ENCODE measurements at regions not wholly inside any gene's neighbourhood (a gene's known extent, or its start where the extent isn't known, plus 50 kb on each side); places are given as distances from the start of the nearest gene placed in this dataset.

GRCh38 chr2:136362676-136363390 lies 244.9 kb upstream of the CXCR4 start:
- no peak for DNase-seq

GRCh38 chr2:136361521-136361920 lies 243.6 kb upstream of the CXCR4 start:
- no peak for DNase-seq

GRCh38 chr2:136360790-136361189 lies 242.8 kb upstream of the CXCR4 start:
- no peak for DNase-seq

GRCh38 chr2:136359121-136359965 lies 241.4 kb upstream of the CXCR4 start:
- no peak for DNase-seq

GRCh38 chr2:136358576-136358975 lies 240.6 kb upstream of the CXCR4 start:
- no peak for DNase-seq

GRCh38 chr2:136357007-136357380 lies 239.0 kb upstream of the CXCR4 start:
- DNase-seq = no peak

- DNase-seq = no peak
These were observed 238.4 kb upstream of the CXCR4 start for GRCh38 chr2:136356125-136357006.

GRCh38 chr2:136351684-136352083 lies 233.7 kb upstream of the CXCR4 start:
- DNase-seq = no peak

GRCh38 chr2:136347981-136348380 lies 230.0 kb upstream of the CXCR4 start:
- DNase-seq = no peak

GRCh38 chr2:136344339-136344738 lies 226.4 kb upstream of the CXCR4 start:
- no peak for DNase-seq

- DNase-seq = no peak
These were observed 224.2 kb upstream of the CXCR4 start for GRCh38 chr2:136342138-136342537.

- no peak for DNase-seq
These were observed 217.0 kb upstream of the CXCR4 start for GRCh38 chr2:136334967-136335366.

- DNase-seq = no peak
These were observed 214.6 kb upstream of the CXCR4 start for GRCh38 chr2:136332436-136333095.

GRCh38 chr2:136331226-136331625 lies 213.3 kb upstream of the CXCR4 start:
- DNase-seq = no peak

GRCh38 chr2:136328207-136328795 lies 210.4 kb upstream of the CXCR4 start:
- DNase-seq = no peak

- no peak for DNase-seq
These were observed 209.4 kb upstream of the CXCR4 start for GRCh38 chr2:136327162-136327852.

GRCh38 chr2:136325844-136326331 lies 207.9 kb upstream of the CXCR4 start:
- no peak for DNase-seq

GRCh38 chr2:136324966-136325365 lies 207.0 kb upstream of the CXCR4 start:
- DNase-seq = no peak

GRCh38 chr2:136323935-136324334 lies 206.0 kb upstream of the CXCR4 start:
- DNase-seq = no peak

GRCh38 chr2:136323195-136323594 lies 205.2 kb upstream of the CXCR4 start:
- no peak for DNase-seq

- no peak for DNase-seq
These were observed 204.5 kb upstream of the CXCR4 start for GRCh38 chr2:136322428-136322827.

- no peak for DNase-seq
These were observed 201.7 kb upstream of the CXCR4 start for GRCh38 chr2:136319651-136320050.

All from NCI-H226 (cell line).